NCI-H748 (cell line): ENCODE measurements at regions not wholly inside any gene's neighbourhood (a gene's known extent, or its start where the extent isn't known, plus 50 kb on each side); places are given as distances from the start of the nearest gene placed in this dataset.

ENCODE experiments used
- DNase-seq: peaks from one replicate; lab custom pipeline; 2025; ENCODE audit not compliant: unreplicated experiment; lab: John Stamatoyannopoulos, UW

- no peak for DNase-seq
These were observed 143.3 kb downstream of the CYP26B1 start for GRCh38 chr2:72004201-72004915.

- DNase-seq, result no peak
These were observed 143.9 kb downstream of the CYP26B1 start for GRCh38 chr2:72003796-72004195.

- DNase-seq, result no peak
These were observed 144.5 kb downstream of the CYP26B1 start for GRCh38 chr2:72003124-72003523.

- no peak for DNase-seq
These were observed 145.5 kb downstream of the CYP26B1 start for GRCh38 chr2:72001937-72002690.

- no peak for DNase-seq
These were observed 147.6 kb downstream of the CYP26B1 start for GRCh38 chr2:72000110-72000509.

GRCh38 chr2:71999580-71999979 is 148.1 kb downstream of the CYP26B1 start:
- no peak for DNase-seq

- DNase-seq, result no peak
These were observed 149.8 kb downstream of the CYP26B1 start for GRCh38 chr2:71997843-71998242.

GRCh38 chr2:71995067-71995665 is 152.5 kb downstream of the CYP26B1 start:
- peak; percentile 16 for DNase-seq

GRCh38 chr2:71992036-71992435 is 155.6 kb downstream of the CYP26B1 start:
- no peak for DNase-seq

- DNase-seq, result no peak
These were observed 156.3 kb downstream of the CYP26B1 start for GRCh38 chr2:71991397-71991796.

- no peak for DNase-seq
These were observed 156.8 kb downstream of the CYP26B1 start for GRCh38 chr2:71990826-71991225.

GRCh38 chr2:71990122-71990521 is 157.5 kb downstream of the CYP26B1 start:
- DNase-seq, result no peak

- no peak for DNase-seq
These were observed 158.0 kb downstream of the CYP26B1 start for GRCh38 chr2:71989671-71990070.

GRCh38 chr2:71988170-71988569 is 159.5 kb downstream of the CYP26B1 start:
- no peak for DNase-seq

GRCh38 chr2:71976685-71977084 is 171.0 kb downstream of the CYP26B1 start:
- no peak for DNase-seq

GRCh38 chr2:71974846-71975245 is 172.8 kb downstream of the CYP26B1 start:
- no peak for DNase-seq

- DNase-seq, result no peak
These were observed 176.2 kb downstream of the CYP26B1 start for GRCh38 chr2:71971493-71971892.

- no peak for DNase-seq
These were observed 182.1 kb downstream of the CYP26B1 start for GRCh38 chr2:71965530-71965929.

GRCh38 chr2:71962911-71963694 is 184.6 kb downstream of the CYP26B1 start:
- DNase-seq, result no peak

GRCh38 chr2:71962350-71962749 is 185.3 kb downstream of the CYP26B1 start:
- DNase-seq, result no peak

- no peak for DNase-seq
These were observed 186.2 kb downstream of the CYP26B1 start for GRCh38 chr2:71961289-71962027.
